ENCODE measurements at regions not wholly inside any gene's neighbourhood (a gene's known extent, or its start where the extent isn't known, plus 50 kb on each side); places are given as distances from the start of the nearest gene placed in this dataset.

DNA sequence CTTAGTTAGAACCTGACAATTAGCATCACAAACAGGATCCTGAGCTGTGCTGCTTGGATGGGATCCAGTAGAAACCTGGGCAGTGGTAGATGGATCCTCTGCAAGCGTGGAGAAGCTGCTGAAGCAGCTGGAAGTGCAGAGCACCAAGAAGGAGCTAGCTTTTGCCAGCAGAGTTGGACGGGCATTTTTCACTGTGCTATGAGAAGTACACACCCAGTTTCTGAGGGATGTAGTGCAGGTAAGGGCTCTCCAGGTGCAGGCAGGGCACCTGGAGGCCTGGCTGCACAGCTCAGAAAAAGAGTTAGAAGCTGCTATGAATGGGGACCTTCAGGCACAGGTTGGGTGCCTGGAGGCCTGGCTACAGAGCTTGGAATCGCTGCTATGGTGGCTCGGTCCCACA is 623.9 kb upstream of the NUDT12 start:
- Histone ChIP-seq H3K4me3 (no peak overlapping the region), H3K27ac (no peak overlapping the region), H3K9me3 (no peaks in the 10 kb centered on the region), H3K36me3 (no peaks in the 10 kb centered on the region), H3K27me3 (replicated peaks; ENCODE audit: insufficient read depth) (no peaks in the 10 kb centered on the region), H3K4me1 (replicated peaks) (no peaks in the 10 kb centered on the region)
- no peak for TF ChIP-seq POLR2AphosphoS5 (IDR thresholded peaks at IDR 0.05)
- no peak for TF ChIP-seq POLR2A (IDR thresholded peaks at IDR 0.05)
- TF ChIP-seq, protein P1, sequence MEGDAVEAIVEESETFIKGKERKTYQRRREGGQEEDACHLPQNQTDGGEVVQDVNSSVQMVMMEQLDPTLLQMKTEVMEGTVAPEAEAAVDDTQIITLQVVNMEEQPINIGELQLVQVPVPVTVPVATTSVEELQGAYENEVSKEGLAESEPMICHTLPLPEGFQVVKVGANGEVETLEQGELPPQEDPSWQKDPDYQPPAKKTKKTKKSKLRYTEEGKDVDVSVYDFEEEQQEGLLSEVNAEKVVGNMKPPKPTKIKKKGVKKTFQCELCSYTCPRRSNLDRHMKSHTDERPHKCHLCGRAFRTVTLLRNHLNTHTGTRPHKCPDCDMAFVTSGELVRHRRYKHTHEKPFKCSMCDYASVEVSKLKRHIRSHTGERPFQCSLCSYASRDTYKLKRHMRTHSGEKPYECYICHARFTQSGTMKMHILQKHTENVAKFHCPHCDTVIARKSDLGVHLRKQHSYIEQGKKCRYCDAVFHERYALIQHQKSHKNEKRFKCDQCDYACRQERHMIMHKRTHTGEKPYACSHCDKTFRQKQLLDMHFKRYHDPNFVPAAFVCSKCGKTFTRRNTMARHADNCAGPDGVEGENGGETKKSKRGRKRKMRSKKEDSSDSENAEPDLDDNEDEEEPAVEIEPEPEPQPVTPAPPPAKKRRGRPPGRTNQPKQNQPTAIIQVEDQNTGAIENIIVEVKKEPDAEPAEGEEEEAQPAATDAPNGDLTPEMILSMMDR (IDR thresholded peaks at IDR 0.05): no peak
- no peak for DNase-seq (ENCODE audit: low spot score)
- WGBS: 90% methylated on average over 4 of the region's 4 CpGs
- intact Hi-C loops (cut with DNase I): no loop called here

DNA sequence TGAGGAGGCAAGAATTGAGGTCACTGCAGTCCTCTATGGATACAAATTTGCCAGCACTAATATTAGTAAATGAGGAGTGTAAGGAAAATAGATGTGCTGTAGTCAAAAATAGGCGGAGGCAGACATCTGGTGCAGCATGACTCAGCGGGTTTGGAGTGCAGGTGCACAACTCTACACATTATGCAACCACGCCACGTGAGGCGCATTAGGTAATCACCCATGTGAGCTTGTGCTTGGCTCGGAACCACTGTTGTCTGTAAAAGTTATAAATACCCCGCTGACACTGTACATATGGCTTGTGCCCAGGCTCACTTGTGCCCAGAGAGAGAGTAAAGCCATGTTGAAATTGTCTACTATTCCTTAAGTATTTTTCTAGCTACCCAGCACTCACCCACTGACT is 623.5 kb upstream of the NUDT12 start:
- WGBS: 95% methylated on average over 7 of the region's 7 CpGs
- Histone ChIP-seq H3K4me3 (no peak overlapping the region), H3K27ac (no peak overlapping the region), H3K27me3 (replicated peaks; ENCODE audit: insufficient read depth) (no peaks in the 10 kb centered on the region), H3K9me3 (no peaks in the 10 kb centered on the region), H3K4me1 (replicated peaks) (no peaks in the 10 kb centered on the region), H3K36me3 (no peaks in the 10 kb centered on the region)
- intact Hi-C loops (cut with DNase I): no loop called here
- TF ChIP-seq, protein P1 (IDR thresholded peaks at IDR 0.05): no peak
- TF ChIP-seq POLR2A (IDR thresholded peaks at IDR 0.05): no peak
- no peak for TF ChIP-seq POLR2AphosphoS5 (IDR thresholded peaks at IDR 0.05)
- no peak for DNase-seq (ENCODE audit: low spot score)

DNA sequence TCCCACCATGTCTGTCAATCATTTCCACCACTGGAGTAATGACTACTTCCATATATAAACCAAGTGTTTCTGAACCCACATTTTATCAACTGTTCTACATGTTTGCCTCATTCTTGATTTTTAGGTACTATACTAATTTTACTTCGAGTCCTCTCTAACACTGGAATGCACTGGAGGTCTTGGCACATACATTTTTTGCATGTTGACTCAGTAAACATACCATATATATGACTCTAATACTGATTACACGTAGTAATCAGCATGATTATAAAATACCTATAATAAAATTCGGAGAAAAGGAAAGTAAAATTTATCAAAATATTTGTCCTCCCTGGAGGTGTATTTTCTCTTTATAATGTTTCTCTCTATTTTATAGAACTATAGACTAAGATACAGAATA is 621.7 kb upstream of the NUDT12 start:
- intact Hi-C loops (cut with DNase I): no loop called here
- H3K27me3 ChIP-seq (replicated peaks; ENCODE audit: insufficient read depth): no peaks in the 10 kb centered on the region
- no peak overlapping the region for H3K27ac ChIP-seq
- no peak for DNase-seq (ENCODE audit: low spot score)
- TF ChIP-seq, protein P1 (IDR thresholded peaks at IDR 0.05): no peak
- TF ChIP-seq POLR2AphosphoS5 (IDR thresholded peaks at IDR 0.05): no peak
- no peak for TF ChIP-seq POLR2A (IDR thresholded peaks at IDR 0.05)
- no peak overlapping the region for H3K4me3 ChIP-seq
- H3K4me1 ChIP-seq (replicated peaks): no peaks in the 10 kb centered on the region
- no peaks in the 10 kb centered on the region for H3K9me3 ChIP-seq
- WGBS: 64% methylated on average over 3 of the region's 3 CpGs
- H3K36me3 ChIP-seq: no peaks in the 10 kb centered on the region

DNA sequence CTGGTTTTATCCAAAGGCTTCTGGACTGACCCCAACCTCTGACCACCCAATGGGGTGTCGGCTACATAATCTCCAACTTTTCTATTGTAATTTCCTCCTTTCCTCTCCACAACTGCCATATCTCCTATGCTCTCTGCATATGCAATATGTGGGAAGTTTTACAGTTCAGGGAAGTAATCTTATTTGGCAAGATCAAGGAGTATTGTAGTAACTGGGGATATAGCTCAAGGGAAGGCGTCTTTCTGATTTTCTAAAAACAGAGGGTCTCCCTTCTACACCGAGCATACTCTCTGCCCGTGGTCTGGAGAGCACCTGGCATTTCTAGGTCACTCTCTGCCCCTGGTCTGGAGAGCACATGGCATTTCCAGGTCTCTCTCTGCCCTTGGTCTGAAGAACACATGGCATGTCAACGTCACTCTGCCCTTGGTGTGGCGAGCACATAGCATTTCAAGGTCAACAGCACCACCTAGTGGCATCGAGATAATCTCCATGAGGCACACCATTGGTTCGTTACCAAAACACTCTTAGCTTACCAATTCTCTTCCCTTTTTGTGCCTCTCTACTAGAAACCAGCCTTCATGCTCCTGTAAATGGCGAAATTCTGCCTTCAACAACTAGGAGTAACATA is 616.4 kb upstream of the NUDT12 start:
- intact Hi-C loops (cut with DNase I): loop anchor here (5.0 kb wide), 1 partner anchor 592 kb away; no protein-coding TSS in a partner anchor
- H3K4me3 ChIP-seq: no peak overlapping the region
- no peaks in the 10 kb centered on the region for H3K36me3 ChIP-seq
- no peaks in the 10 kb centered on the region for H3K9me3 ChIP-seq
- no peaks in the 10 kb centered on the region for H3K4me1 ChIP-seq (replicated peaks)
- H3K27ac ChIP-seq: no peak overlapping the region
- TF ChIP-seq POLR2A (IDR thresholded peaks at IDR 0.05): no peak
- TF ChIP-seq, protein P1 (IDR thresholded peaks at IDR 0.05): peak in 3 of 4 experiments; percentile 17 to 47 (median 39)
- WGBS: 77% methylated on average over 9 of the region's 9 CpGs
- no peaks in the 10 kb centered on the region for H3K27me3 ChIP-seq (replicated peaks; ENCODE audit: insufficient read depth)
- no peak for DNase-seq (ENCODE audit: low spot score)

DNA sequence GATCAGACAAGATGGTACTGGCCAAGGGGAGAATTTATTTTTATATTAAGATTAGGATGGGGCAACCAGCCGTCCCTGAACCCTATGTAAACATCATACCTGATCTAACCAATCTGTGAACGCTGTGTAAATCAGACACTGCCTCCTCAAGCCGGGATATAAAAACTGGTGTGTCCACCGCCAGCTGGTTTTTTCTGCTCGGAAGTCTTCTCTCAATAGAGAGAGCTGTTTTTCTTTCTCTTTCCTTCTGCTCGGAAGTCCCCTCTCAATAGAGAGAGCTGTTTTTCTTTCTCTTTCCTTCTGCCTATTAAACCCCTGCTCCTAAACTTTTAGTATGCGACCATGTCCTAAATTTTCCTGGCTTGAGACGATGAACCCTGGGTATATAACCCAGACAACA is 615.5 kb upstream of the NUDT12 start:
- Histone ChIP-seq H3K9me3 (no peaks in the 10 kb centered on the region), H3K4me1 (replicated peaks) (no peaks in the 10 kb centered on the region), H3K27ac (no peak overlapping the region), H3K36me3 (no peaks in the 10 kb centered on the region), H3K27me3 (replicated peaks; ENCODE audit: insufficient read depth) (no peaks in the 10 kb centered on the region), H3K4me3 (no peak overlapping the region)
- intact Hi-C loops (cut with DNase I): loop anchor here (5.0 kb wide), 1 partner anchor 591 kb away; no protein-coding TSS in a partner anchor
- 82% methylated on average over 8 of the region's 8 CpGs for WGBS
- TF ChIP-seq POLR2AphosphoS5 (IDR thresholded peaks at IDR 0.05) (no peak), POLR2A (IDR thresholded peaks at IDR 0.05) (no peak)
- TF ChIP-seq, protein P1 (IDR thresholded peaks at IDR 0.05): no peak
- DNase-seq (ENCODE audit: low spot score): no peak
